ENCODE measurements at regions not wholly inside any gene's neighbourhood (a gene's known extent, or its start where the extent isn't known, plus 50 kb on each side); places are given as distances from the start of the nearest gene placed in this dataset.

GRCh38 chr7:132630834-132631233 is 54.6 kb upstream of the PLXNA4 start:
- TF ChIP-seq, protein P1, sequence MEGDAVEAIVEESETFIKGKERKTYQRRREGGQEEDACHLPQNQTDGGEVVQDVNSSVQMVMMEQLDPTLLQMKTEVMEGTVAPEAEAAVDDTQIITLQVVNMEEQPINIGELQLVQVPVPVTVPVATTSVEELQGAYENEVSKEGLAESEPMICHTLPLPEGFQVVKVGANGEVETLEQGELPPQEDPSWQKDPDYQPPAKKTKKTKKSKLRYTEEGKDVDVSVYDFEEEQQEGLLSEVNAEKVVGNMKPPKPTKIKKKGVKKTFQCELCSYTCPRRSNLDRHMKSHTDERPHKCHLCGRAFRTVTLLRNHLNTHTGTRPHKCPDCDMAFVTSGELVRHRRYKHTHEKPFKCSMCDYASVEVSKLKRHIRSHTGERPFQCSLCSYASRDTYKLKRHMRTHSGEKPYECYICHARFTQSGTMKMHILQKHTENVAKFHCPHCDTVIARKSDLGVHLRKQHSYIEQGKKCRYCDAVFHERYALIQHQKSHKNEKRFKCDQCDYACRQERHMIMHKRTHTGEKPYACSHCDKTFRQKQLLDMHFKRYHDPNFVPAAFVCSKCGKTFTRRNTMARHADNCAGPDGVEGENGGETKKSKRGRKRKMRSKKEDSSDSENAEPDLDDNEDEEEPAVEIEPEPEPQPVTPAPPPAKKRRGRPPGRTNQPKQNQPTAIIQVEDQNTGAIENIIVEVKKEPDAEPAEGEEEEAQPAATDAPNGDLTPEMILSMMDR (IDR thresholded peaks at IDR 0.05) = no peak
- TF ChIP-seq POLR2A (IDR thresholded peaks at IDR 0.05) = no peak

Measured in heart left ventricle (tissue), 13 donors.